ENCODE measurements at regions not wholly inside any gene's neighbourhood (a gene's known extent, or its start where the extent isn't known, plus 50 kb on each side); places are given as distances from the start of the nearest gene placed in this dataset.

- TF ChIP-seq CTCF (IDR thresholded peaks at IDR 0.05 in 2 of 3, conservative IDR thresholded peaks at IDR 0.05 in 1 of 3; ENCODE audit: control insufficient read depth in 2 of 3, extremely low read depth in 1 of 3, insufficient read depth in 1 of 3, low read depth in 3 of 3, low read length in 3 of 3) (no peak), SMAD1 (IDR thresholded peaks at IDR 0.05; ENCODE audit: low read depth, partially characterized antibody) (no peak), SIX5 (IDR thresholded peaks at IDR 0.05; ENCODE audit: low read depth, low read length, severe bottlenecking) (no peak), EZH2 (IDR thresholded peaks at IDR 0.05; ENCODE audit: borderline replicate concordance, control insufficient read depth, low read depth, low read length) (no peak), MYB (IDR thresholded peaks at IDR 0.05; ENCODE audit: borderline replicate concordance, low read depth, low read length) (no peak), EED (IDR thresholded peaks at IDR 0.05; ENCODE audit: low read depth) (no peak), NFYA (IDR thresholded peaks at IDR 0.05; ENCODE audit: borderline replicate concordance, low read depth, low read length) (no peak), POLR2A (IDR thresholded peaks at IDR 0.05; ENCODE audit: low read depth, low read length) (no peak), RFX5 (IDR thresholded peaks at IDR 0.05; ENCODE audit: low read depth, low read length) (no peak), BRCA1 (IDR thresholded peaks at IDR 0.05; ENCODE audit: low read depth, low read length) (no peak), TAF1 (IDR thresholded peaks at IDR 0.05; ENCODE audit: borderline replicate concordance, low read depth, low read length) (no peak), CHD1 (IDR thresholded peaks at IDR 0.05; ENCODE audit: low read depth, low read length) (no peak)
Observed at GRCh38 chr2:40564184-40564583, 112.3 kb upstream of the SLC8A1 start.

Data from GM12878 (cell line).